GM23338 (cell line): ENCODE measurements at regions not wholly inside any gene's neighbourhood (a gene's known extent, or its start where the extent isn't known, plus 50 kb on each side); places are given as distances from the start of the nearest gene placed in this dataset.

Experiments used
- ATAC-seq: fragments of 200-7000 bp; cut with Tn5 transposase; 3 replicates; pipeline ENCODE4 v1.9.1; 2020
- DNase-seq: peaks from one replicate; pipeline ENCODE4 v3.0.0-alpha.2; 2015; ENCODE audit warnings: low spot score
- H2AFZ ChIP-seq: fragments of 200-600 bp; sonication (generic); 2 replicates; pipeline ENCODE4 v1.8.0; 2016; ENCODE audit warnings: antibody characterized with exemption, mild to moderate bottlenecking, moderate library complexity
- H3F3A ChIP-seq: fragments of 200-600 bp; sonication (generic); replicated peaks from 2 replicates; pipeline ENCODE4 v1.8.0; 2017; ENCODE audit warnings: antibody characterized with exemption, mixed run types, low read depth
- H3K27ac ChIP-seq: fragments of 200-600 bp; sonication (generic); 2 replicates; pipeline ENCODE4 v1.6.1; 2016; ENCODE audit warnings: low read depth
- H3K27me3 ChIP-seq: fragments of 200-600 bp; sonication (generic); 2 replicates; pipeline ENCODE4 v1.8.0; 2016; ENCODE audit warnings: mild to moderate bottlenecking, mixed run types, moderate library complexity; ENCODE audit not compliant: insufficient read depth
- H3K36me3 ChIP-seq: fragments of 200-600 bp; sonication (generic); 2 replicates; pipeline ENCODE4 v1.8.0; 2016; ENCODE audit warnings: mild to moderate bottlenecking; ENCODE audit not compliant: insufficient read depth
- H3K4me1 ChIP-seq: fragments of 200-600 bp; sonication (generic); 2 replicates; pipeline ENCODE4 v1.8.0; 2016; ENCODE audit warnings: mild to moderate bottlenecking, moderate library complexity; ENCODE audit not compliant: insufficient read depth
- H3K4me2 ChIP-seq: fragments of 200-600 bp; sonication (generic); 2 replicates; pipeline ENCODE4 v1.7.1; 2017; ENCODE audit warnings: mixed run types
- H3K4me3 ChIP-seq: fragments of 200-600 bp; sonication (generic); 2 replicates; pipeline ENCODE4 v1.6.1; 2016; ENCODE audit warnings: mixed run types
- H3K79me2 ChIP-seq: fragments of 200-600 bp; sonication (generic); replicated peaks from 2 replicates; pipeline ENCODE4 v1.8.0; 2017; ENCODE audit warnings: mild to moderate bottlenecking; ENCODE audit not compliant: insufficient read depth
- H3K9me2 ChIP-seq: fragments of 200-600 bp; sonication (generic); 2 replicates; pipeline ENCODE4 v1.8.0; 2017; ENCODE audit not compliant: insufficient read depth
- H4K20me1 ChIP-seq: fragments of 200-600 bp; sonication (generic); replicated peaks from 2 replicates; pipeline ENCODE4 v1.8.0; 2017; ENCODE audit warnings: mild to moderate bottlenecking; ENCODE audit not compliant: insufficient read depth
- H3K27ac Mint-ChIP-seq: 2 replicates; pipeline ENCODE4 v1.8.0; 2020; ENCODE audit warnings: inconsistent platforms, mild to moderate bottlenecking, moderate library complexity, mixed read lengths
- H3K27me3 Mint-ChIP-seq: 3 replicates; pipeline ENCODE4 v1.8.0; 2022; ENCODE audit warnings: low read depth, mild to moderate bottlenecking, moderate library complexity, mixed read lengths, inconsistent platforms; ENCODE audit not compliant: insufficient read depth, poor library complexity
- H3K36me3 Mint-ChIP-seq: 3 replicates; pipeline ENCODE4 v1.8.0; 2021; ENCODE audit warnings: low read depth, mild to moderate bottlenecking, inconsistent platforms, moderate library complexity, mixed read lengths
- H3K4me1 Mint-ChIP-seq: 3 replicates; pipeline ENCODE4 v1.8.0; 2020; ENCODE audit warnings: mild to moderate bottlenecking, inconsistent platforms, mixed read lengths
- H3K4me3 Mint-ChIP-seq: 3 replicates; pipeline ENCODE4 v1.8.0; 2021; ENCODE audit warnings: moderate library complexity, mild to moderate bottlenecking, inconsistent platforms, mixed read lengths
- H3K9me3 Mint-ChIP-seq: 3 replicates; pipeline ENCODE4 v1.8.0; 2020; ENCODE audit warnings: moderate library complexity, mild to moderate bottlenecking, inconsistent platforms, mixed read lengths
- CREB1 ChIP-seq: fragments of 250-450 bp; sonication (Bioruptor Pico); IDR thresholded peaks from 2 replicates; pipeline ENCODE4 v1.5.0; 2020; ENCODE audit warnings: low read depth, mild to moderate bottlenecking, moderate library complexity
- CTCF ChIP-seq, 2 experiments: fragments of 200-600 bp in 1 of 2; sonication (generic) in 1 of 2; conservative IDR thresholded peaks; 2 replicates each; pipeline versions ENCODE4 v1.5.1 to v1.6.1; 2016 to 2017; ENCODE audit warnings: antibody characterized with exemption in 2 of 2, low read depth in 2 of 2, mild to moderate bottlenecking in 2 of 2, moderate library complexity in 1 of 2
- ETS1 ChIP-seq: IDR thresholded peaks from 2 replicates; pipeline ENCODE4 v1.6.1; 2016; ENCODE audit warnings: antibody characterized with exemption
- EZH2phosphoT487 ChIP-seq: fragments of 200-600 bp; sonication (generic); IDR thresholded peaks from one replicate; pipeline ENCODE4 v1.8.1; 2018; ENCODE audit warnings: antibody characterized with exemption; ENCODE audit not compliant: unreplicated experiment
- JUNB ChIP-seq: IDR thresholded peaks from one replicate; pipeline ENCODE4 v1.6.1; 2016; ENCODE audit warnings: antibody characterized with exemption; ENCODE audit not compliant: unreplicated experiment
- NANOG ChIP-seq: IDR thresholded peaks from 2 replicates; pipeline ENCODE4 v1.6.1; 2016; ENCODE audit warnings: antibody characterized with exemption, borderline replicate concordance
- REST ChIP-seq: IDR thresholded peaks from one replicate; pipeline ENCODE4 v1.6.1; 2018; ENCODE audit warnings: antibody characterized with exemption; ENCODE audit not compliant: unreplicated experiment
- STAT1 ChIP-seq: IDR thresholded peaks from one replicate; pipeline ENCODE4 v1.6.1; 2016; ENCODE audit warnings: antibody characterized with exemption; ENCODE audit not compliant: unreplicated experiment
- ZNF331 ChIP-seq: fragments of 250-450 bp; sonication (Bioruptor Pico); IDR thresholded peaks from 2 replicates; pipeline ENCODE4 v1.5.0; 2020; ENCODE audit warnings: low read depth, mild to moderate bottlenecking, moderate library complexity

- TF ChIP-seq REST = no peak
- TF ChIP-seq CREB1 = no peak
- TF ChIP-seq STAT1 = no peak
Observed at GRCh38 chr7:42389697-42390096, 152.7 kb upstream of the GLI3 start (continued).

- H3K9me3 Mint-ChIP-seq = peaks cover 4% of the 10 kb centered on the region
- H3K79me2 ChIP-seq = no peaks in the 10 kb centered on the region
- H3K4me1 Mint-ChIP-seq = no peaks in the 10 kb centered on the region
- H3K27me3 Mint-ChIP-seq = no peaks in the 10 kb centered on the region
- no peaks in the 10 kb centered on the region for H3K4me1 ChIP-seq
- peaks cover 2% of the 10 kb centered on the region; the same call in 1 of the 3 replicates for H3K36me3 Mint-ChIP-seq
- H3K4me3 Mint-ChIP-seq = no peak overlapping the region
- H2AFZ ChIP-seq = no peak overlapping the region
- no peak; the same call in 2 of the 3 replicates for ATAC-seq
- peak; percentile 48 for DNase-seq
- no peaks in the 10 kb centered on the region for H3K27me3 ChIP-seq
- H3K27ac Mint-ChIP-seq = no peak overlapping the region
- peak; percentile 57 to 59 for TF ChIP-seq CTCF (conservative IDR thresholded peaks at IDR 0.05; ENCODE audit: low read depth in 2 of 2)
- TF ChIP-seq EZH2phosphoT487 = no peak
- H3F3A ChIP-seq = no peaks in the 10 kb centered on the region
- H3K27ac ChIP-seq = no peak overlapping the region
- no peak overlapping the region for H3K4me2 ChIP-seq
- no peaks in the 10 kb centered on the region for H3K36me3 ChIP-seq
- H3K9me2 ChIP-seq = peaks cover 3% of the 10 kb centered on the region
- H4K20me1 ChIP-seq = no peaks in the 10 kb centered on the region
- H3K4me3 ChIP-seq = no peak overlapping the region
Observed at GRCh38 chr7:42385912-42386311, 148.9 kb upstream of the GLI3 start.

- no peak for DNase-seq
- H3K36me3 Mint-ChIP-seq = peaks cover 2% of the 10 kb centered on the region; the same call in 1 of the 3 replicates
- Histone ChIP-seq H4K20me1 (no peaks in the 10 kb centered on the region), H3K4me1 (no peaks in the 10 kb centered on the region), H3K9me2 (peaks cover 3% of the 10 kb centered on the region; the same call in 1 of the 2 replicates), H3K79me2 (no peaks in the 10 kb centered on the region), H3K4me3 (no peak overlapping the region), H3K36me3 (no peaks in the 10 kb centered on the region), H3K27ac (no peak overlapping the region), H2AFZ (no peak overlapping the region), H3K4me2 (no peak overlapping the region), H3F3A (no peaks in the 10 kb centered on the region), H3K27me3 (no peaks in the 10 kb centered on the region)
- peaks cover 4% of the 10 kb centered on the region for H3K9me3 Mint-ChIP-seq
- no peak for ATAC-seq
- H3K27ac Mint-ChIP-seq = no peak overlapping the region
- peaks cover 4% of the 10 kb centered on the region for H3K4me1 Mint-ChIP-seq
- no peak overlapping the region for H3K4me3 Mint-ChIP-seq
- no peaks in the 10 kb centered on the region for H3K27me3 Mint-ChIP-seq
- TF ChIP-seq NANOG (no peak), CTCF (conservative IDR thresholded peaks at IDR 0.05; ENCODE audit: low read depth in 2 of 2) (no peak), STAT1 (no peak), REST (no peak), ETS1 (no peak), EZH2phosphoT487 (no peak), JUNB (no peak), ZNF331 (CRISPR knock-in tag) (no peak)
Observed at GRCh38 chr7:42381161-42381560, 144.2 kb upstream of the GLI3 start.
